ENCODE measurements at regions not wholly inside any gene's neighbourhood (a gene's known extent, or its start where the extent isn't known, plus 50 kb on each side); places are given as distances from the start of the nearest gene placed in this dataset.
"Not testable (repeated sequence)": the region's sequence is repeated elsewhere in the genome, so short reads cannot be mapped to it uniquely, and the experiment has no call there.

DNA sequence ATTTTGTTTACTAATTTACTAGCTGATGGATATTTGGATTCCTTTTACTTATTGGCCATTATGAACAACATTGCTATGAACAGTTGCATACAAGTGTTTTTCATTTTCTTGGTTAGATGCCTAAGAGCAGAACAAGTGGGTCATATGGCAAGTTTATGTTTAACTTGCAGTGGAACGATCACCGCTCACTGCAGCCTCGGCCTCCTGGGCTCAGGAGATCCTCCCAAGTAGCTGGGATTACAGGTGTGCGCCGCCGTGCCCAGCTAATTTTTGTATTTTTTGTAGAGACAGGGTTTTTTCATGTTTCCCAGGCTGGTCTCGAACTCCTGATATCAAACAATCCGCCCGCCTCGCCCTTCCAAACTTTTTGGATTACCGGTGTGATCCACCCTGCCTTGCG, 820.5 kb upstream of the TMPRSS15 start:
- Histone ChIP-seq H3K9me3 (ENCODE audit: insufficient read depth, low read length) (no peaks in the 10 kb centered on the region), H3K27me3 (ENCODE audit: insufficient read depth, insufficient read length) (no peaks in the 10 kb centered on the region), H3K4me3 (ENCODE audit: insufficient read length, low read depth) (no peak overlapping the region), H3K9ac (ENCODE audit: insufficient read length, low read depth) (no peak overlapping the region), H3K36me3 (ENCODE audit: insufficient read depth, insufficient read length, low read length) (no peaks in the 10 kb centered on the region), H3K4me1 (ENCODE audit: insufficient read depth, insufficient read length) (no peaks in the 10 kb centered on the region)
- no peak for DNase-seq (ENCODE audit: low read depth, low spot score)
- TF ChIP-seq SUZ12 (IDR thresholded peaks at IDR 0.05; ENCODE audit: extremely low read depth, insufficient read depth, insufficient read length) (no peak), YY1 (IDR thresholded peaks at IDR 0.05; ENCODE audit: insufficient read depth, insufficient read length) (no peak), ZNF274 (IDR thresholded peaks at IDR 0.05; ENCODE audit: low read depth, low read length) (no peak)

DNA sequence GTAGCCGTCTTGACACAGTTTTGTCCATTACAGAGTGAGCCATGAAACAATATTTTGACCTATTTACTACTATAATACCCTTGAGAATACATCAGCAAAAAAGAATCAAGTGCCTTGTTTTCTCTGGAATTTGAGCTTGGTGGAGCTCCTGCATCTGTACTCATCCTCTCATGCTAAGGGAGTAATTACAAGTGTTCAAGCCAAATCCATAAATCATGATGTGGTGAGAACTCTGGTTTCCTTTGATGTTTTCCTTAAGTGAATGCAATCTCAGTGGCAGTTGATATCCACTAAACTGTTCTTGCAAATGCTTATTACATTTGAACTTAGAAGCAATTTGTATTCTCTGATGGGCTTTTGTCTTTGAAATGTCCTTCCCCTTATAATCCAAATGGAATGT, 824.6 kb upstream of the TMPRSS15 start:
- Histone ChIP-seq H3K36me3 (ENCODE audit: insufficient read depth, insufficient read length, low read length) (no peaks in the 10 kb centered on the region), H3K4me3 (ENCODE audit: insufficient read length, low read depth) (no peak overlapping the region), H3K27me3 (ENCODE audit: insufficient read depth, insufficient read length) (no peaks in the 10 kb centered on the region), H3K4me1 (ENCODE audit: insufficient read depth, insufficient read length) (no peaks in the 10 kb centered on the region), H3K9me3 (ENCODE audit: insufficient read depth, low read length) (no peaks in the 10 kb centered on the region), H3K9ac (ENCODE audit: insufficient read length, low read depth) (no peak overlapping the region)
- TF ChIP-seq YY1 (IDR thresholded peaks at IDR 0.05; ENCODE audit: insufficient read depth, insufficient read length) (no peak), ZNF274 (IDR thresholded peaks at IDR 0.05; ENCODE audit: low read depth, low read length) (no peak), SUZ12 (IDR thresholded peaks at IDR 0.05; ENCODE audit: extremely low read depth, insufficient read depth, insufficient read length) (no peak)
- DNase-seq (ENCODE audit: low read depth, low spot score), result no peak

DNA sequence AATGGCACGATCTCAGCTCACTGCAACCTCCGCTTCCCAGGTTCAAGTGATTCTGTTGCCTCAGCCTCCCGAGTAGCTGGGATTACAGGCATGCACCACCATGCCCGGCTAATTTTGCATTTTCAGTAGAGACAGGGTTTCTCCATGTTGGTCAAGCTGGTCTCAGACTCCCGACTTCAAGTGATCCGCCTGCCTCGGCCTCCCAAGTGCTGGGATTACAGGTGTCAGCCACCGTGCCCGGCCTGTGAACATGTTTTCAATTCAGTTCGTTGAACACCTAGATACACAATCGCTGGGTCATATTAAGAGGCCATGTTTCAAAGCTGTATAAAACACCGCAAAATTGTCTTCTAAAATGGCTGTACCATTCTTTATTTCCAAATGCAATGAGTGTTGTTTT, 830.3 kb upstream of the TMPRSS15 start:
- not testable (repeated sequence) for H3K4me1 ChIP-seq (ENCODE audit: insufficient read depth, insufficient read length); H3K27me3 ChIP-seq (ENCODE audit: insufficient read depth, insufficient read length); H3K9me3 ChIP-seq (ENCODE audit: insufficient read depth, low read length); H3K9ac ChIP-seq (ENCODE audit: insufficient read length, low read depth); H3K36me3 ChIP-seq (ENCODE audit: insufficient read depth, insufficient read length, low read length); H3K4me3 ChIP-seq (ENCODE audit: insufficient read length, low read depth); DNase-seq (ENCODE audit: low read depth, low spot score)

DNA sequence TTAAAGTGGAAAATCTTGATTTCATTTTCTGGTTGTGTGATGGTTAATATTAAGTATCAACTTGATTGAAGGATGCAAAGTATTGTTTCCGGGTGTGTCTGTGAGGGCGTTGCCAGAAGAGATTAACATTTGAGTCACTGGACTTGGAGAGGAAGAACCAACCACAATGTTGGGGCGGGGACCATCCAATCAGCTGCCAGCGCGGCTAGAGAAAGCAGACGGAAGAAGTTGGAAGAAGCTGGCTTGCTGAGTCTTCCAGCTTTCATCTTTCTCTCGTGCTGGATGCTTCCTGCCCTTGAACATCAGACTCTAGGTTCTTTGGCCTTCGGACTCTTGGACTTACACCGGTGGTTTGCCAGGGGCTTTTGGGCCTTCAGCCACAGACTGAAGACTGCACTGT, 832.6 kb upstream of the TMPRSS15 start:
- Histone ChIP-seq H3K9ac (ENCODE audit: insufficient read length, low read depth) (no peak overlapping the region), H3K9me3 (ENCODE audit: insufficient read depth, low read length) (no peaks in the 10 kb centered on the region), H3K4me1 (ENCODE audit: insufficient read depth, insufficient read length) (no peaks in the 10 kb centered on the region), H3K4me3 (ENCODE audit: insufficient read length, low read depth) (no peak overlapping the region), H3K27me3 (ENCODE audit: insufficient read depth, insufficient read length) (no peaks in the 10 kb centered on the region), H3K36me3 (ENCODE audit: insufficient read depth, insufficient read length, low read length) (no peaks in the 10 kb centered on the region)
- DNase-seq (ENCODE audit: low read depth, low spot score), result no peak
- TF ChIP-seq SUZ12 (IDR thresholded peaks at IDR 0.05; ENCODE audit: extremely low read depth, insufficient read depth, insufficient read length) (no peak), YY1 (IDR thresholded peaks at IDR 0.05; ENCODE audit: insufficient read depth, insufficient read length) (no peak), ZNF274 (IDR thresholded peaks at IDR 0.05; ENCODE audit: low read depth, low read length) (no peak)

DNA sequence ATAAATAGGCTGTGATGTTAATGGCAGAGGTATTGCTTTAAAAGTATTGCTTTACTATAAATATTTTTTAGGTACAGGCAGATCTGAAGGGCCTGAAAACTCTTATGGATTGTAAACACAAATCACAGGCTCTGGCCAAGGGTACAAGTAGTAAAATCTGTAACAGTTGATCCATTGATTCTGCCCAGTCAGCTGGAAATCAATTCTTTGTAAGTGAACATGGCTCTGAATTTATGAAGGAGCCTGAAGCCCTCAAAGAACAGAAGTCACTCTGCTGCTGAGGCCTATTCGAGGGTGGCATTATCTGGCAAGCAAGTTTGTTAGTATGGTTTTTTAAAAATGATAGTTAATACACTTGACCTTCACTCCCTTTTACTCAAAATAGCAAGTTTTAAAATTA, 834.0 kb upstream of the TMPRSS15 start:
- Histone ChIP-seq H3K9ac (ENCODE audit: insufficient read length, low read depth) (no peak overlapping the region), H3K4me1 (ENCODE audit: insufficient read depth, insufficient read length) (no peaks in the 10 kb centered on the region), H3K27me3 (ENCODE audit: insufficient read depth, insufficient read length) (no peaks in the 10 kb centered on the region), H3K36me3 (ENCODE audit: insufficient read depth, insufficient read length, low read length) (no peaks in the 10 kb centered on the region), H3K9me3 (ENCODE audit: insufficient read depth, low read length) (no peaks in the 10 kb centered on the region), H3K4me3 (ENCODE audit: insufficient read length, low read depth) (no peak overlapping the region)
- no peak for DNase-seq (ENCODE audit: low read depth, low spot score)
- no peak for TF ChIP-seq YY1 (IDR thresholded peaks at IDR 0.05; ENCODE audit: insufficient read depth, insufficient read length)
- TF ChIP-seq ZNF274 (IDR thresholded peaks at IDR 0.05; ENCODE audit: low read depth, low read length), result no peak
- no peak for TF ChIP-seq SUZ12 (IDR thresholded peaks at IDR 0.05; ENCODE audit: extremely low read depth, insufficient read depth, insufficient read length)

DNA sequence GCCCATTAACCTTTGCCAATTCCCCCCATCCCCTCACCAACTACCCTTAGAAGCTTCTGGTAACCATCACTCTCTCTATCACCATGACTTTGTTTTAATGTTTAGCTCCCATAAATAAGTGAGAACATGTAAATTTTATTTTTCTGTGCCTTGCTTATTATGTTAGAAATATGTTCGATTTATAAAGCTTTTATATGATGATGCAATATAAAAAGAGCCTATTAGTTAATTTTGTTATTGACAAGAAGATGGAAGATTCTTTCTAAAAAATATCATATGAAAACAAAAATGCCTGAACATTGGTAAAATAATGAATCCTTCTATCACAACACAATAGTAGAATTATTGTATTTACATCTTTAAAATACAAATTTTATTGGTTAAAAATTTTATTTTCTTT, 836.1 kb upstream of the TMPRSS15 start:
- Histone ChIP-seq H3K27me3 (ENCODE audit: insufficient read depth, insufficient read length) (no peaks in the 10 kb centered on the region), H3K9ac (ENCODE audit: insufficient read length, low read depth) (no peak overlapping the region), H3K4me1 (ENCODE audit: insufficient read depth, insufficient read length) (no peaks in the 10 kb centered on the region), H3K4me3 (ENCODE audit: insufficient read length, low read depth) (no peak overlapping the region), H3K9me3 (ENCODE audit: insufficient read depth, low read length) (no peaks in the 10 kb centered on the region), H3K36me3 (ENCODE audit: insufficient read depth, insufficient read length, low read length) (no peaks in the 10 kb centered on the region)
- no peak for TF ChIP-seq SUZ12 (IDR thresholded peaks at IDR 0.05; ENCODE audit: extremely low read depth, insufficient read depth, insufficient read length)
- no peak for DNase-seq (ENCODE audit: low read depth, low spot score)

DNA sequence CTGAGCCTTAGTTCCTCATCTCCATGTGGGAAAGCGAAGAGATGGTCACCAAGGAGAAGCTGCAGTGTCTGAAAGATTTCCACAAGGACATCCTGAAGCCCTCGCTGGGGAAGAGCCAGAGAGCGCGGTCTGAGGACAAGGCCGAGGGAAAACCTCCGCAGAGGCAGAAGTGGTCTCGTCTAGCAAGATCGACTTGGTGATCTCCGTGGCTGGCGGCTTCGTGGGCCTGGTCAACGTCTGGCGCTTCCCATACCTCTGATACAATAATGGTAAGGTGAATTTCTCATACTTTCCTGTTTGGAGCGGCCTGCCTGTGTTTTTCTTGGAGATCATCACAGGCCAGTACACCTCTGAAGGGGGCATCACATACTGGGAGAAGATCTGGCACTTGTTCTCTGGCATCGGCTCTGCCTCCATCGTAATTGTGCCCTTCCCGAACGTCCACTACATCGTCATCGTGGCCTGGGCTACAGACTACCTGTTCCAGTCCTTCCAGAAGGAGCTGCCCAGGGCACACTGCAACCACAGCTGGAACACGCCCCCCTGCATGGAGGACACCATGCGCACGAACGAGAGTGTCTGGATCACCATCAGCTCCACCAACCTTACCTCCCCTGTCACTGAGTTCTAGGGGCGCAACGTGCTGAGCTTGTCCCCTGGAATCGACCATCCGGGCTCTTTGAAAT, 841.1 kb upstream of the TMPRSS15 start:
- Histone ChIP-seq H3K27me3 (ENCODE audit: insufficient read depth, insufficient read length) (no peaks in the 10 kb centered on the region), H3K9me3 (ENCODE audit: insufficient read depth, low read length) (no peaks in the 10 kb centered on the region), H3K4me3 (ENCODE audit: insufficient read length, low read depth) (no peak overlapping the region), H3K36me3 (ENCODE audit: insufficient read depth, insufficient read length, low read length) (no peaks in the 10 kb centered on the region), H3K9ac (ENCODE audit: insufficient read length, low read depth) (no peak overlapping the region), H3K4me1 (ENCODE audit: insufficient read depth, insufficient read length) (no peaks in the 10 kb centered on the region)
- TF ChIP-seq YY1 (IDR thresholded peaks at IDR 0.05; ENCODE audit: insufficient read depth, insufficient read length) (no peak), SUZ12 (IDR thresholded peaks at IDR 0.05; ENCODE audit: extremely low read depth, insufficient read depth, insufficient read length) (no peak), ZNF274 (IDR thresholded peaks at IDR 0.05; ENCODE audit: low read depth, low read length) (no peak)
- no peak for DNase-seq (ENCODE audit: low read depth, low spot score)

DNA sequence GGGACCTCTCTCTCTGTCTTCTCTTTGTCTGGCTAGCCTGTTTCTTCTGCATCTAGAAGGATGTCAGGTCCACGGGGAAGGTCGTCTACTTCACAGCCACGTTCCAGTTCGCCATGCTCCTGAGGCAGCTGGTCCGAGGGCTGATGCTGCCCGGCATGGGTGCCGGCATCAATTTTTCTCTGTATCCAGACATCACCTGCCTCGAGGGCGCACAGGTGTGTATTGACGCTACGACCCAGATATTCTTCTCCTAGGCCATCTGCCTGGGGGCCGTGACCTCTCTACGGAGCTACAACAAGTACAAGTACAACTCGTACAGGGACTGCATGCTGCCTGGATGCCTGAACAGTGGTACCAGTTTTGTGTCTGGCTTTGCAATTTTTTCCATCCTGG, 841.6 kb upstream of the TMPRSS15 start:
- H3K27me3 ChIP-seq (ENCODE audit: insufficient read depth, insufficient read length), result no peaks in the 10 kb centered on the region
- no peaks in the 10 kb centered on the region for H3K9me3 ChIP-seq (ENCODE audit: insufficient read depth, low read length)
- no peak for TF ChIP-seq SUZ12 (IDR thresholded peaks at IDR 0.05; ENCODE audit: extremely low read depth, insufficient read depth, insufficient read length)
- TF ChIP-seq ZNF274 (IDR thresholded peaks at IDR 0.05; ENCODE audit: low read depth, low read length), result no peak
- TF ChIP-seq YY1 (IDR thresholded peaks at IDR 0.05; ENCODE audit: insufficient read depth, insufficient read length), result no peak
- no peaks in the 10 kb centered on the region for H3K36me3 ChIP-seq (ENCODE audit: insufficient read depth, insufficient read length, low read length)
- no peak overlapping the region for H3K4me3 ChIP-seq (ENCODE audit: insufficient read length, low read depth)
- no peaks in the 10 kb centered on the region for H3K4me1 ChIP-seq (ENCODE audit: insufficient read depth, insufficient read length)
- H3K9ac ChIP-seq (ENCODE audit: insufficient read length, low read depth), result no peak overlapping the region
- no peak for DNase-seq (ENCODE audit: low read depth, low spot score)

Measured in NT2/D1 (cell line).